Psoas muscle (tissue), 7 donors: ENCODE measurements at regions not wholly inside any gene's neighbourhood (a gene's known extent, or its start where the extent isn't known, plus 50 kb on each side); places are given as distances from the start of the nearest gene placed in this dataset.
A peak's percentile ranks its signal among the peaks of the same experiment; 100 is the strongest.

Experiments
- ATAC-seq, 4 donors: fragments of 200-7000 bp; cut with Tn5 transposase; one replicate each; pipeline ENCODE4 v1.9.1; 2020; ENCODE audit warnings: moderate library complexity in 3 of 4, mild to moderate bottlenecking in 2 of 4
- DNase-seq, 2 donors: peaks; one replicate each; pipeline ENCODE4 v3.0.0-alpha.2; 2020
- H3K27ac ChIP-seq: fragments of 200-600 bp; one replicate; pipeline ENCODE4 v1.8.0; 2022
- H3K27me3 ChIP-seq, 3 donors: fragments of 200-600 bp in 1 of 3; one replicate each; pipeline versions ENCODE4 v1.6.1 to v1.8.0; 2013 to 2022; ENCODE audit warnings: low read length in 2 of 3, mild to moderate bottlenecking in 2 of 3, moderate library complexity in 1 of 3; ENCODE audit not compliant: insufficient read depth in 3 of 3
- H3K36me3 ChIP-seq, 2 donors: fragments of 200-600 bp in 1 of 2; one replicate each; pipeline versions ENCODE4 v1.6.1 to v1.8.0; 2013 to 2022; ENCODE audit warnings: low read depth in 1 of 2, mild to moderate bottlenecking in 1 of 2, moderate library complexity in 1 of 2; ENCODE audit not compliant: insufficient read depth in 1 of 2
- H3K4me1 ChIP-seq: fragments of 200-600 bp; one replicate; pipeline ENCODE4 v1.8.0; 2022
- H3K4me3 ChIP-seq: fragments of 200-600 bp; one replicate; pipeline ENCODE4 v1.8.0; 2022; ENCODE audit warnings: mild to moderate bottlenecking
- H3K9me3 ChIP-seq: fragments of 200-600 bp; one replicate; pipeline ENCODE4 v1.8.0; 2022
- CTCF ChIP-seq: fragments of 200-600 bp; IDR thresholded peaks from one replicate; pipeline ENCODE4 v1.8.0; 2022; ENCODE audit warnings: antibody characterized with exemption
- WGBS, 3 donors: extraction: QIAGEN DNeasy Blood & Tissue Kit; methylation state at CpG; one replicate each; pipeline versions ENCODE4 v1.1.6 to v1.1.7; 2013; 5-methylcytosine and 5-hydroxymethylcytosine counted together
- intact Hi-C, 2 donors: fragments of 100-400 bp; cut with DNase I; formaldehyde crosslinking; loops; one replicate each; pipeline versions ENCODE4 v1.11.0 to v1.14.2; 2022
- donor health status: healthy with polysubstance abuse.
- donor health status: DM: no; HTN: no; CAD: no; lungs with moderate emphysema.
- donor health status: Bipolar disorder and iron deficiency.
- donor health status: healthy.
- donor health status: DM: yes; HTN: yes; CAD: no.
- donor health status: DM: no; HTN: no; CAD: no.
- donor health status: DM: yes; HTN: yes; CAD: no.

GRCh38 chr3:72388117-72388516, 460.1 kb downstream of the SHQ1 start:
- Histone ChIP-seq H3K9me3 (no peaks in the 10 kb centered on the region), H3K27ac (no peak overlapping the region), H3K4me1 (peaks cover 19% of the 10 kb centered on the region), H3K27me3 (no peaks in the 10 kb centered on the region), H3K36me3 (no peaks in the 10 kb centered on the region), H3K4me3 (no peak overlapping the region)
- no peak for DNase-seq
- intact Hi-C loops: no loop called here
- WGBS, 3 donors: 85 to 93% (median 88%) methylated on average over 4 of the region's 4 CpGs
- ATAC-seq: no peak
- TF ChIP-seq CTCF: no peak

GRCh38 chr3:72386327-72387000, 461.8 kb downstream of the SHQ1 start:
- Histone ChIP-seq H3K27ac (no peak overlapping the region), H3K4me3 (no peak overlapping the region), H3K27me3 (no peaks in the 10 kb centered on the region), H3K36me3 (no peaks in the 10 kb centered on the region), H3K9me3 (no peaks in the 10 kb centered on the region), H3K4me1 (peaks cover 30% of the 10 kb centered on the region)
- WGBS, 3 donors: 94 to 96% (median 94%) methylated on average over 6 of the region's 6 CpGs
- ATAC-seq: no peak
- intact Hi-C loops: no loop called here
- TF ChIP-seq CTCF: no peak
- DNase-seq: no peak

GRCh38 chr3:72385167-72385566, 463.1 kb downstream of the SHQ1 start:
- intact Hi-C loops: no loop called here
- ATAC-seq (no peak), DNase-seq (no peak)
- Histone ChIP-seq H3K36me3 (no peaks in the 10 kb centered on the region), H3K27ac (no peak overlapping the region), H3K4me3 (no peak overlapping the region), H3K9me3 (no peaks in the 10 kb centered on the region), H3K4me1 (peaks cover 41% of the 10 kb centered on the region), H3K27me3 (no peaks in the 10 kb centered on the region)
- WGBS, 3 donors: 93 to 95% (median 94%) methylated on average over 3 of the region's 3 CpGs
- no peak for TF ChIP-seq CTCF

GRCh38 chr3:72384602-72385001, 463.6 kb downstream of the SHQ1 start:
- WGBS, 3 donors: 54 to 75% (median 63%) methylated on average over 5 of the region's 5 CpGs
- DNase-seq: no peak
- Histone ChIP-seq H3K4me1 (peaks cover 46% of the 10 kb centered on the region), H3K9me3 (no peaks in the 10 kb centered on the region), H3K27ac (no peak overlapping the region), H3K27me3 (no peaks in the 10 kb centered on the region), H3K36me3 (no peaks in the 10 kb centered on the region), H3K4me3 (no peak overlapping the region)
- ATAC-seq: no peak
- intact Hi-C loops: no loop called here
- TF ChIP-seq CTCF: no peak

GRCh38 chr3:72383883-72384282, 464.4 kb downstream of the SHQ1 start:
- peaks cover 46% of the 10 kb centered on the region for H3K4me1 ChIP-seq
- intact Hi-C loops: no loop called here
- peak in 1 of 4 donors; percentile 29 for ATAC-seq
- H3K27ac ChIP-seq: no peak overlapping the region
- DNase-seq: no peak
- no peak overlapping the region for H3K4me3 ChIP-seq
- no peak for TF ChIP-seq CTCF
- whole genome bisulfite sequencing, 3 donors: 89 to 95% (median 91%) methylated on average over 4 of the region's 4 CpGs
- no peaks in the 10 kb centered on the region for H3K27me3 ChIP-seq
- peaks cover 0 to 1% of the 10 kb centered on the region in 2 donors for H3K36me3 ChIP-seq
- no peaks in the 10 kb centered on the region for H3K9me3 ChIP-seq
